Medulla oblongata (tissue), 1 donor: ENCODE measurements at regions not wholly inside any gene's neighbourhood (a gene's known extent, or its start where the extent isn't known, plus 50 kb on each side); places are given as distances from the start of the nearest gene placed in this dataset.

Source experiments
- DNase-seq: peaks from one replicate; pipeline ENCODE4 v3.0.0-alpha.2; 2015; ENCODE audit errors: extremely low spot score

- DNase-seq: no peak
Measured at GRCh38 chr2:59080451-59081181, 839.5 kb upstream of the FANCL start.

- DNase-seq: no peak
Measured at GRCh38 chr2:59077981-59078531, 836.9 kb upstream of the FANCL start.

- DNase-seq: no peak
Measured at GRCh38 chr2:59077026-59077725, 836.1 kb upstream of the FANCL start.

- no peak for DNase-seq
Measured at GRCh38 chr2:59076079-59076619, 835.0 kb upstream of the FANCL start.

- DNase-seq: no peak
Measured at GRCh38 chr2:59074071-59074470, 832.9 kb upstream of the FANCL start.

- DNase-seq: no peak
Measured at GRCh38 chr2:59073286-59073685, 832.2 kb upstream of the FANCL start.

GRCh38 chr2:59068255-59068654 lies 827.1 kb upstream of the FANCL start:
- DNase-seq: no peak

- no peak for DNase-seq
Measured at GRCh38 chr2:59066787-59067399, 825.8 kb upstream of the FANCL start.

- no peak for DNase-seq
Measured at GRCh38 chr2:59047373-59047995, 806.4 kb upstream of the FANCL start.

GRCh38 chr2:59046401-59047372 lies 805.6 kb upstream of the FANCL start:
- DNase-seq: no peak

- no peak for DNase-seq
Measured at GRCh38 chr2:59044736-59045135, 803.6 kb upstream of the FANCL start.

- DNase-seq: no peak
Measured at GRCh38 chr2:59041139-59041538, 800.0 kb upstream of the FANCL start.

GRCh38 chr2:59034837-59035236 lies 793.7 kb upstream of the FANCL start:
- no peak for DNase-seq

GRCh38 chr2:59034106-59034505 lies 793.0 kb upstream of the FANCL start:
- no peak for DNase-seq

- DNase-seq: no peak
Measured at GRCh38 chr2:59033661-59034060, 792.5 kb upstream of the FANCL start.

- DNase-seq: no peak
Measured at GRCh38 chr2:59032499-59032898, 791.4 kb upstream of the FANCL start.

- DNase-seq: no peak
Measured at GRCh38 chr2:59029058-59029457, 787.9 kb upstream of the FANCL start.

GRCh38 chr2:59027320-59027719 lies 786.2 kb upstream of the FANCL start:
- DNase-seq: no peak

- peak; percentile 26 for DNase-seq
Measured at GRCh38 chr2:59025157-59025757, 784.1 kb upstream of the FANCL start.

GRCh38 chr2:59021786-59022185 lies 780.7 kb upstream of the FANCL start:
- no peak for DNase-seq
